Stimulated activated CD8-positive, alpha-beta memory T cell treated with anti-CD3 and anti-CD28 coated beads, Interleukin-4, amount 100 ng/mL, for 4 hours (primary cell): ENCODE measurements at regions not wholly inside any gene's neighbourhood (a gene's known extent, or its start where the extent isn't known, plus 50 kb on each side); places are given as distances from the start of the nearest gene placed in this dataset.

ENCODE experiments used
- DNase-seq, 2 donors: peaks; one replicate each; pipeline ENCODE4 v3.0.0-alpha.2; 2020; ENCODE audit warnings: low read depth in 2 of 2, low spot score in 1 of 2

DNA sequence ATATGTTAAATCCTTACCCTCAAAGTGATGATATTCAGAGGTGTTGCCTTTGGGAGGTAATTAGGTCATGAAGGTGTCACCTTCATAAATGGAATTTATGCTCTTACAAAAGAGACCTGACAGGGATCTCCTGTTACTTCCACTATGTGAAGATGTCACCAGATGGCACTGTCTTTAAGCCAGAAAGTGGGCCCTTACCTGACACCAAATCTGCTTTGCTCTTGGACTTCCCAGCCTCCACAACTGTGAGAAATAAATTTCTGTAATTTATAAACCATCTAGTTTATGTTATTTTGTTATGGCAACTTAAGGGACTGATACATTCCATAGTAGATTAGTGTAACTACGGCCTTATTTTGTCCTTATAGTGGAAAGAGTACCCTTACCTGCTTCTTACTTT lies 358.3 kb upstream of the SALL1 start:
- DNase-seq = no peak

DNA sequence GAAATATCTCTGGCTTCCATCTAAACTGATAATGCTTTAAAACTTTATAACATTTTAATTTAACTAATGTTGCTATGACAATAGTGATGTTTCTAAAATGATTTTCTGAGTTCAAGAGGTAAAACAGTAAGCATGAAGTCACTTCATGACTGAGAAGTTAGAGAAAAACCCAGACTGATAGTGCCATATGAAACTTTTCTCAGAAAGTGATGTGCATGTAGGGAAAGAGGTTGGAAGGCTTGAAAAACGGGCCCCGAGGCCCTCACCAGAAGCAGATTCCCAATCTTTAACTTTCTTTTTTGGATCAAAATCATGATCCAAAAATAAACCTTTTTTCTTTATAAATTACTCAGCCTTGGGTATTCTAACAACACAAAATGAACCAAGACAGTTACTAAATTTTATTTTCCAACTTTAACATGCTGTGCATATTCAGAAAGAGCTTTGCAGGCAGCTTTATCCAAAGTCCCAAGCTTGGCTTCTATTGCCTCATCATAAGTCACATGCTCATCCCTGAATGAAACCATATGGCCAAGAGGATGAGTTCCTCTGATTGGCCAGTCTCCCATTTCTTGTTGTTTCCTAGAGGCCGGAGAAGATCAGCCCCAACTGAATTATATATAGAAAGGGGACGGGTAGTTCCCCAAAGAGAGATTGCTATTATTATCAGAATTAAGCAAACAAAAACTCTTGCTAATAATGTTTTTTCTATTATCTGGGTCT lies 357.6 kb upstream of the SALL1 start:
- no peak for DNase-seq

DNA sequence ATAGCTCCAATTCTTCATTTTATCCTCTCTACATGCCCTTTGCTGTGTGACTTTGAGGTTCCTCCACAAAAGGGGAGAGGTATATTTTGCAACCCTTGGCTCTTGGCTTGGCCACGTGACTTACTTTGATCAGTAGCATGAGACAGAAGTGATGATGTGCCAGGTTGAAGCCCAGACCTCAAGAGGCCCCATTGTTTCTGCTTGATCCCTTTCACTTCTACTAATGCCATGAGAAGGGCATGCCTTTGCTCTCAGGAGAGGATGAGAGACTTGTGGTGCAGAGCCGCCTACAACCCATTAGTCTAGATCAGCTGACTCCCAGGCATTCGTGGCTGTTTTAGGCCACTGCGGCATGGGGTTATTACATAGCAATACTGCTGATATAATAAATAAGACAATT lies 356.2 kb upstream of the SALL1 start:
- DNase-seq = no peak

DNA sequence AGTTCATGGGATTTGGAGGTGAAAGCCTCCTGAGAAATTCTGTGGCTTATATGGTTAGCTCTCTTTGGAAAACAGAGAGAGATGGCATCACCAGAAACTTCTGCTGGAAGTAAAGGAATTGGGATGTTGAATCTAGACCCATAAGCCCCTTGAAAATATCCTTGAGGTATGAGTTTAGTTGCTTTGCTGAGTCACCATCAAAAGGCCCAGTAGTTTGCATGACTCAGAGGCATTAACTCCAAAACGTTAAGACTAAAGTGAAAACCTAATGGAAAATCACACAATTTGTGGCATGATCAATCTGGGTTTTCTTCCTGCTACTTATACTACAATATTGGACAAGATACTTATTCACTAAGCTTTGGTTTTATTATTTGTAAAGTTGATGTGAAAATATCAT lies 349.2 kb upstream of the SALL1 start:
- no peak for DNase-seq

DNA sequence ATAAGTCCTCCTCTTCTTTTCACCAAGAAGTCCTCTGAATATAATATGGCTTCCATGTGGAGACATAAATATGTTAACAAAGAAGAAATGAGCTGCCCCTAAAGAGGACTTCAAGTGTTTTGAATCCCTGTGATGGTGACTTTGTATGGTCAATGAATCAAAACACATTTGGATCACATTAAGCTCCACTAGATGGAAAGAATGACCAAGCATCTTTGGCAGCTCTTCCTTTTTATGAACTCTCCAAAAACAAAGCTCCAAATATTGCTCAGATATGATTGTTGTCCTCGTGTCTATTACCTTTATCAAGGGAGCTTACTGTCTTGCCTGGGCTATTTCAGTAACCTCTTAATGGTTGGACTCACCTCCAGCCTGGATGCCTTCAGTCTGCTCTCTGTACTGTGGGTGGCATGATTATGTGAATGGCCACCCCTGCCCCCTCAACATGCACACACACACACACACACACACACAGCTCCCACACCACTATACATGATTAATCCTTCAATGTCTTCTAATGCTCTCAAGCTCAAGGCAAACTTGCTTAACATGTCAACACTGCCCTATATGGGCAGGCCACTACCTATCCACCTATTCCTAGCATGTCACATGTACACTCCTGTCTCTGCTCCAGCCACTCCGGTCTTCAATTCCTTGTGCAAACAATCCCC lies 346.6 kb upstream of the SALL1 start:
- DNase-seq = no peak

- no peak for DNase-seq
Observed at GRCh38 chr16:51490866-51491265, 339.8 kb upstream of the SALL1 start.

DNA sequence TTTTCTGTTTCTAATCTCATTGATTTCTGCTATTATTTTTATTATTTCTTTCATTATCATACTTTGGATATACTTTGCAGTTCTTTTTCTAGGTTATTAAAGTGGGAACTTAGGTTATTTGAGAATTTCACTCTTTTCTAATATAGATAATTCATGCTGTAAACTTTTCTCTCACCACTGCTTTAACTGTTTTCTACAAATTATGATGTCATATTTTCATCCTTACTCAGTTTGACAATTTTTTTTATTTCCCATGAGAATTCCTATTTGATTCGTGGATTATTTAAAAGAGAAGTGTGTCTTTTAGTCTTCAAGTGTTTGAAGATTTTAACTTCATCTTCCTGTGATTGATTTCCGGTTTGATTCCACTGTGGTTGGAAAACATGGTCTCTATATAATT lies 336.8 kb upstream of the SALL1 start:
- no peak for DNase-seq

DNA sequence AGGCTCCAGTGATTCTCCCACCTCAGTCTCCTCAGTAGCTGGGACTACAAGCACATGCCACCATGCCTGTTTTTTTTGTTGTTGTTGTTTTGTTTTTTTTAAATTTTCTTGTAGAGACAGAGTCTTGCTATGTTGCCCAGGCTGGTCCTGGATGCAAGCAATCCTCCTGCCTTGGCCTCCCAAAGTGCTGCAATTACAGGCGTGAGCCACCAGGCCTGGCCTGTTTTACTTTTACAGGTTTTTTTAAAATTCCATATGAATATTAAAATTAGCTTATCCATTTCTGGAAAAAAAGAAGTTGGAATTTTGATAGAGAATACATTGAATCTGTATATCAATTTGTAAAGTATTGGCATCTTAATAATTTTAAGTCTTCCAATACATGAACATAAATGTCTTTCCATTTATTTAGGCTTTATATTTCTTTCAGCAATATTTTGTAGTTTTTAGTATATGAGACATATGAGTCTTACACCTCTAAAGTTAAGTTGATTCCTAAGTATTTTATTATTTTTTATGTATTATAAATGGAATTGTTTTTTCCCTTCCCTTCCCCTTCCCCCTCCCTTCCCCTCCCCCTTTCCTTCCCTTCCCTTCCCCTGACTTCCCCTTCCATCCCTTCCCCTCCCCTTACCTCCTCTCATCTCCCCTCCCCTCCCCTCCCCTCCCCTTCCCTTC lies 323.5 kb upstream of the SALL1 start:
- DNase-seq = no peak

GRCh38 chr16:51473091-51473490 lies 322.0 kb upstream of the SALL1 start:
- no peak for DNase-seq

DNA sequence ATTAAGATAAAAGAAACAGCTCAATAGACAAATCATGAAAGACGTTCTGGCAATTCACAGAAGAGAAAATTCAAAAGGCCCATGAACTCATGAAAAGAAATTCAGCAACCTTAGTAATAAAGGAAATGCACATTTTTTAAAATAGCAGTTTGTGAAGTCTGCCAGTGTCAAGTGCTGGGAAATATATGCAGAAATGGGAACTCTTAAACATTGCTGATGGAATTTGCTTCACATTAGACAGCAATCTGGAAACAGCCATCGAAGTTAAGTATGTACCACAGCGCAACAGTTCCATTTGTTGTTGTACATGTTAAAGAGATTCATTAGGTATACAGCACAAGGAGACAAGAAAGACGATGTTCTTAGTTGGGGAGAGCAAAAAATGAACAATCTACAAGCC lies 319.4 kb upstream of the SALL1 start:
- no peak for DNase-seq

- DNase-seq = no peak
Observed at GRCh38 chr16:51464996-51465395, 313.9 kb upstream of the SALL1 start.

- no peak for DNase-seq
Observed at GRCh38 chr16:51461255-51461654, 310.2 kb upstream of the SALL1 start.

DNA sequence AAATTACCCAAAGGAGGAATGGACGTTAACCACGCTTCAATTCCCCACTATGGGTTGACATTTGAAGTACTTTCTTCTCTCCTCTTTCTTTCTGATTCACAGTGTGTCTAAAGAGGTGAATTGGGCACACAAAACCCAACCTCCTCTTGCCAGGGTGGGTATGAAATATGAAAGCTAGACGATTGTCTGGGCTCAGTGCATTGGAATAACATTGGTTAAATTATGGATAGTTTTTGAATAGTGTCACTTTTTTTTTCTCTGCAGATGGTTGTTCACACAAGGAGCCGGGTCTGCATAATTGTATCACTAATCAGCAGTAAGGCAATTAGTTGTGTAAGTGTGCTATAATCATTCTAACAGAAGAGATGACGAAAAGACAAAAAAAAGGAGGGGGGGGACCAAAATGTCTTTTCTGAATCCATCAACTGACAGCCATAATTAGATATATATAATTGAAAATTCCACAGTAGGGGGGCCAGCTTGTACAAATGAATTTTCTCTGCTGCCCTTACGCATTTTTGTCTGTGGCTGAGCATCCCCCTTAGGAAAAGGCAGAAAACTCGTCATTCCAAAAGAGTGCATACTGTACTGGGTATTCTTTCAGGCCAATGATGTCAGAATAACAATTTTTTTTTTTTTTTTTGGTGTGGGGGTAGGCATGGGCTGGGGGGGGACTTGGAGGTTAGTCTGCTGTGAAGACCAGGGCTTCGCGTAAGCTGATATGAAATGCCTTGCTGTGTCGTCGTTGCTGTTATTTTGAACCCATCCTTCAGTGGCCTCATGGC lies 307.5 kb upstream of the SALL1 start:
- DNase-seq = no peak

DNA sequence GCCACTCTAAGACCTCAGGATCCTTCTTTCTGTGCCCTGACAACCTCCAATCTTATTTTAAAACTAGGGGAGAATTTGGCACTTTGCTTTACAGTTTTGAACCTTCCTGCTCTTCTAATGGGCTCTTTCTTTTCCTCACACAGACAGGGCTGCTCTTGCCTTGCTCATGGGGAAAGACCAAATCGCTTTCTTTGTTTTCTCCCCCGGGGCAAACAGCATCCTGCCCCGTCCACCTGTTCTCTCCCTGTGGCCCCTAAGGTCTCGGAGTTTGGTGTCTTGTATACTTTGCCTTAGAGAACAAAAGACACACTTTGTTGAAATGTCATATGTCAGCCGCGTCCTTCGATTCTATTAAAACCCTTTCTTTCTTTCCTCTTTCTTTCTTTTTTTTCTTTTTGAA lies 306.7 kb upstream of the SALL1 start:
- DNase-seq = no peak

- DNase-seq = no peak
Observed at GRCh38 chr16:51455398-51455797, 304.3 kb upstream of the SALL1 start.

DNA sequence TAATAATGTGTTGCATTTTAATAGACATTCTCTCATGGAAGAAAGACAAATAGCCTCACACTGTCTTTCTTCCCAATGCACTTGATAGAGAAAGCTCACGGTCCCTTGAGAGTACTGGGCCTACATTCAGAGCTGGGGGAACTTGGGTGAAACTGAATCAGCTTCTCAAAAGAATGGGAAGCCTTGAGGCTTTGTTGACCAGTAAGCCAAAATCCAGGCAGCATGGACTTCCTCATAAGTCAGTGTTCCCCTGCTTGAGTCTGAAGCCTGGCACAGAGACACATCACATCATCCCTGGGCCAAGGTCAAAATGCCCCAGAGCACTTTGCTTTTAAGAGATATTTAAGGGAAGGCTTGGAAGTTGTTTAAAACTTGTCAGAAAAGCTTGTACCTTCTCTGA lies 302.2 kb upstream of the SALL1 start:
- no peak for DNase-seq

GRCh38 chr16:51450909-51451308 lies 299.8 kb upstream of the SALL1 start:
- no peak for DNase-seq

DNA sequence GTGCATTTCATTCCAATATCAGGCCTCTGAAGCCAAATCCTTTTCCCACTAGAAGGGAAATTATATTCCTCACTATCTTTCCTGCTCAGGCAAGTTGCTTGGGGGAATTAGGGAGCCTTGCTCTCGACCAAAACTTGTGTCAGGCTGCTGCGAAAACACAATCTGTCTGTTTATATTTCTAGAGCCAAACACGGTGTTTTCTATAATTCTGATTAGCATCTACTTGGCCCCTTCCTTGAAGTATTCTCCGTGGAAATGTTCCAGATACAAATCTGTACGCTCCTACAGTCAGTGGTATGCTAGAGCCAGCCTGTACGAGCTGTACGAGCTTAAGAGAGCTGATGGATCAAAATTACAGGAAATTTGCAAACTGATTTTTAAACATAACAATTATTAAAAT lies 299.3 kb upstream of the SALL1 start:
- no peak for DNase-seq

DNA sequence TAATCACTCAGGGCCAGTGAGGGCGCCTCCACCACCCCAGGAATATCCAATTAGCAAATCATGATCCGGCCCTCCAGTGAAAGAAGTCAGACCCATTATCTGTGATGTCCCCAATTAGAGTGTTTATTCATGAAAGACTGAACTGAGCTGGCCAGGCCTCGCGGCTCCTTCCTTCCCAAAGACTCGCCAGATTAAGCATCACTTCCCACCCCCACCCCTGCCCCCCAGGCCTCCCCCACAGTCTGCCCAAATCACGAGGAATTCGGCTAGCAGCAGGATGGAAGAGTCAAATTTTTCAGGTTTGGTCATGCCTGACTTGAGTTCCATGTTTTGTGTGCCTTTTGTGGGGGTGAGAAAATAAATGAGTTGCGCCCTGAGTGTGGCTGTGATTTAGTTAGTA lies 298.4 kb upstream of the SALL1 start:
- DNase-seq = no peak

GRCh38 chr16:51445250-51445649 lies 294.2 kb upstream of the SALL1 start:
- no peak for DNase-seq

- no peak for DNase-seq
Observed at GRCh38 chr16:51443934-51444333, 292.9 kb upstream of the SALL1 start.
